Pancreas (tissue), 10 donors: ENCODE measurements at regions not wholly inside any gene's neighbourhood (a gene's known extent, or its start where the extent isn't known, plus 50 kb on each side); places are given as distances from the start of the nearest gene placed in this dataset.
"Not testable (repeated sequence)": the region's sequence is repeated elsewhere in the genome, so short reads cannot be mapped to it uniquely, and the experiment has no call there.

ENCODE experiments used
- ATAC-seq, 4 donors: fragments of 200-7000 bp; cut with Tn5 transposase; one replicate each; pipeline versions ENCODE4 v1.8.0 to v1.9.1; 2020; ENCODE audit warnings: mild to moderate bottlenecking in 4 of 4, moderate library complexity in 4 of 4
- DNase-seq, 6 donors: peaks; one replicate each; pipeline ENCODE4 v3.0.0-alpha.2; 2020
- FAIRE-seq: peaks from 2 replicates; lab custom pipeline; 2012; peaks lifted over from hg19 to GRCh38; lab: Jason Lieb, UNC
- H3K27ac ChIP-seq, 4 donors: fragments of 200-600 bp; sonication (generic); 1 replicate in 3 of 4; 2 replicates in 1 of 4; pipeline versions ENCODE4 v1.5.0 to v1.8.0; 2020
- H3K27me3 ChIP-seq, 4 donors: fragments of 200-600 bp; one replicate each; pipeline ENCODE4 v1.8.0; 2021
- H3K36me3 ChIP-seq, 3 donors: fragments of 200-600 bp; sonication (generic) in 1 of 3; one replicate each; pipeline versions ENCODE4 v1.5.0 to v1.8.0; 2020 to 2021
- H3K4me1 ChIP-seq, 3 donors: fragments of 200-600 bp; one replicate each; pipeline ENCODE4 v1.8.0; 2021
- H3K4me3 ChIP-seq, 4 donors: fragments of 200-600 bp; sonication (generic) in 2 of 4; one replicate each; pipeline versions ENCODE4 v1.5.0 to v1.8.0; 2020 to 2021
- H3K9me3 ChIP-seq, 4 donors: fragments of 200-600 bp; one replicate each; pipeline ENCODE4 v1.8.0; 2021
- WGBS, 2 donors: extraction: QIAGEN DNeasy Blood & Tissue Kit; methylation state at CpG; one replicate each; pipeline ENCODE4 v1.1.7; 2013; 5-methylcytosine and 5-hydroxymethylcytosine counted together
- intact Hi-C, 3 donors: fragments of 100-400 bp; cut with DNase I; formaldehyde crosslinking; loops; one replicate each; pipeline versions ENCODE4 v1.11.1 to v1.14.2; 2022
- TF ChIP-seq, protein P1 (sequence below), 4 donors: fragments of 200-600 bp; sonication (generic) in 3 of 4; IDR thresholded peaks; one replicate each; pipeline versions ENCODE4 v1.5.0 to v1.8.0; 2021; ENCODE audit warnings: antibody characterized with exemption in 4 of 4
- donor health status: healthy with polysubstance abuse.
- donor health status: DM: no; HTN: no; CAD: no; lungs with moderate emphysema.
- donor health status: DM: no; HTN: no; CAD: no.
- donor health status: control.
- donor health status: control.
- donor health status: Bipolar disorder and iron deficiency.
- donor health status: DM: yes; HTN: yes; CAD: no.
- donor health status: DM: no; HTN: no; CAD: no.
- donor health status: DM: no; HTN: no; CAD: no.
- donor health status: DM: yes; HTN: yes; CAD: no.

DNA sequence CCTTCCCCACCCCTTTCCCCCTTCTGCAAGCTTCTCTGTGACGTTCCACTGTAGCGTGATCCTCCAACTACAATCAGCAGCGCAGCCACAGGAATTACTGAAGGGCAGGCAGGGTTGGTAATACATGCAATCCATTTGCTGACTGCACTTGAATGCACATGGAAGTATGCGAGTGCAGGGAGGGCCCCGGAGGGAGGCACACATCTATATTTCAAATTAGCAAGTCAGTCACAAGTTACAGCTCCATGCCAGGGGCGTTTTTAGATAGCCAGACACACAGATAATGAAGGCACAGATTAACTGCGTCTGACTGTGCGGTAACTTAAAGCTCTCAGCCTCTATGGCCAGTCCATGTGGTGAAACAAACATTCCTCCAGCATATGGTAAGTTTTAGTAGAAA is 209.2 kb upstream of the GATA6 start:
- WGBS, 2 donors = 82 to 86% methylated on average over 8 of the region's 8 CpGs
- DNase-seq (no peak), ATAC-seq (no peak), FAIRE-seq (no peak)
- TF ChIP-seq, protein P1, sequence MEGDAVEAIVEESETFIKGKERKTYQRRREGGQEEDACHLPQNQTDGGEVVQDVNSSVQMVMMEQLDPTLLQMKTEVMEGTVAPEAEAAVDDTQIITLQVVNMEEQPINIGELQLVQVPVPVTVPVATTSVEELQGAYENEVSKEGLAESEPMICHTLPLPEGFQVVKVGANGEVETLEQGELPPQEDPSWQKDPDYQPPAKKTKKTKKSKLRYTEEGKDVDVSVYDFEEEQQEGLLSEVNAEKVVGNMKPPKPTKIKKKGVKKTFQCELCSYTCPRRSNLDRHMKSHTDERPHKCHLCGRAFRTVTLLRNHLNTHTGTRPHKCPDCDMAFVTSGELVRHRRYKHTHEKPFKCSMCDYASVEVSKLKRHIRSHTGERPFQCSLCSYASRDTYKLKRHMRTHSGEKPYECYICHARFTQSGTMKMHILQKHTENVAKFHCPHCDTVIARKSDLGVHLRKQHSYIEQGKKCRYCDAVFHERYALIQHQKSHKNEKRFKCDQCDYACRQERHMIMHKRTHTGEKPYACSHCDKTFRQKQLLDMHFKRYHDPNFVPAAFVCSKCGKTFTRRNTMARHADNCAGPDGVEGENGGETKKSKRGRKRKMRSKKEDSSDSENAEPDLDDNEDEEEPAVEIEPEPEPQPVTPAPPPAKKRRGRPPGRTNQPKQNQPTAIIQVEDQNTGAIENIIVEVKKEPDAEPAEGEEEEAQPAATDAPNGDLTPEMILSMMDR (IDR thresholded peaks at IDR 0.05) = no peak
- Histone ChIP-seq H3K4me1 (no peaks in the 10 kb centered on the region), H3K9me3 (no peaks in the 10 kb centered on the region), H3K4me3 (no peak overlapping the region), H3K27me3 (no peaks in the 10 kb centered on the region), H3K27ac (no peak overlapping the region), H3K36me3 (no peaks in the 10 kb centered on the region)
- intact Hi-C loops = no loop called here

DNA sequence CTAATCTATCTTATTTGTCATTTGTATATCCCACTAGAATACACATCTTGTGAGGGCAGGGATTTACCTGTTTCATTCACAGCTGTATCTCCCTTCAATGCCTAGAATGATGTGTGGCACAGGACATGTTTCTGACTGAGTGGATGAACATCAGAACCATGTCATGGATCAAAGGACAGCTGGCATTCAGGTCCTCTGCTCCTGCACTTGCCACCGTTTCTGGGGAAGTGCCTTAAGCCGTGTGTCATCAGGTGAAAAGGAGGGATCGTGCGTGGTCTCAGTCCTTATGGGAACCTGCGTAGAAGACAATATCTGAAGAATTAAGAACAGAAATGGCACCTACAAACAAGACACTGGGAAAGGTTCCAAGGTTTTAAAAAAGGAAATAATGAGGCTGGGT is 206.1 kb upstream of the GATA6 start:
- DNase-seq (no peak), FAIRE-seq (no peak), ATAC-seq (no peak)
- TF ChIP-seq, protein P1 (IDR thresholded peaks at IDR 0.05) = no peak
- H3K27me3 ChIP-seq = no peaks in the 10 kb centered on the region
- no peaks in the 10 kb centered on the region for H3K36me3 ChIP-seq
- no peaks in the 10 kb centered on the region for H3K4me1 ChIP-seq
- H3K4me3 ChIP-seq = no peak overlapping the region
- intact Hi-C loops = no loop called here
- no peaks in the 10 kb centered on the region for H3K9me3 ChIP-seq
- no peak overlapping the region for H3K27ac ChIP-seq
- 97 to 98% methylated on average over 5 of the region's 5 CpGs for WGBS, 2 donors

DNA sequence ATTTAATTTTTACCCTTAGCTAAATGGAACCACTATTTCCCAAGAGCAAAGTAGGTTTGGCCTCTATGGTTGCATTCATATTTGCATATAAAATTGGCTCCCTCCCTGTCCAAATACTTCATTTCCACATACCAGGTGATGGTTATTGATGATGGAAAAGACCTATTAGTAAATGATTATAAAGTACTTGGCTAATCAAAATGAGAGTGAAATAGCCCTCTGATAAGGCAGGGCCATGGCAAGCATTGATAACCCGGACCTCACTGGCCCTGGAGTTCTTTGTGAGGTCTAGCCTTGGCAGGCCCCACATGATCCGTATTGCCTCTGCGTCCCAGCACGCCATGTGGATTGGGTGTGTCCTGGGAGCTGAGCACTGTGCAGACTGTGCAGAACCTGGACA is 201.1 kb upstream of the GATA6 start:
- no peak for FAIRE-seq
- DNase-seq = no peak

DNA sequence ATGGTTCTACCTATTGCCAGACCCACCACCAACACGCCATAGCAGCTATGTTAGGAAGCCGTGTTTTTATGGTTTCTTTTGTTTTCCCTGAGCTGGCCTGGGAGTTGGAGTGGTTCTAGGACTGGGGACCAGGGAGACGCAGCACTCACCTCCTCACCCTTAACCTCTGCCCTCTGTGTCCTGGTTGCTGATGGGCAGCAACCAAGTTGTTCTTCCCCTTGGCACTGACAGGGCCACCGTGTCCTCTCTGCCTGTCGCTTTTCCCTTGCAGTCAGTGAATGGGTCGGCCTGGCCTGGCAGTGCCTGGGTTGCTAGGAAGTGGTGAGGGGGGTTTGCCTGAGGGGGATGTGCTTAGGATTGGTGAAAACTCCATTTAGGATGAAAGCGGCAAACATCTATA is 197.1 kb upstream of the GATA6 start:
- H3K27ac ChIP-seq = no peak overlapping the region
- DNase-seq (no peak), ATAC-seq (no peak), FAIRE-seq (no peak)
- H3K9me3 ChIP-seq = no peaks in the 10 kb centered on the region
- H3K4me3 ChIP-seq = no peak overlapping the region
- no peaks in the 10 kb centered on the region for H3K36me3 ChIP-seq
- WGBS, 2 donors = 89 to 93% methylated on average over 7 of the region's 7 CpGs
- no peaks in the 10 kb centered on the region for H3K27me3 ChIP-seq
- no peaks in the 10 kb centered on the region for H3K4me1 ChIP-seq
- intact Hi-C loops = no loop called here
- TF ChIP-seq, protein P1 (IDR thresholded peaks at IDR 0.05) = no peak

More for the DNA sequence above, 201.1 kb upstream of the GATA6 start:
- Histone ChIP-seq H3K27ac (no peak overlapping the region), H3K4me3 (no peak overlapping the region), H3K9me3 (no peaks in the 10 kb centered on the region), H3K36me3 (no peaks in the 10 kb centered on the region), H3K4me1 (no peaks in the 10 kb centered on the region), H3K27me3 (no peaks in the 10 kb centered on the region)
- intact Hi-C loops = no loop called here
- TF ChIP-seq, protein P1 (IDR thresholded peaks at IDR 0.05) = no peak
- peak in 1 of 4 donors; percentile 28 for ATAC-seq
- WGBS, 2 donors = 31 to 49% methylated on average over 4 of the region's 4 CpGs

DNA sequence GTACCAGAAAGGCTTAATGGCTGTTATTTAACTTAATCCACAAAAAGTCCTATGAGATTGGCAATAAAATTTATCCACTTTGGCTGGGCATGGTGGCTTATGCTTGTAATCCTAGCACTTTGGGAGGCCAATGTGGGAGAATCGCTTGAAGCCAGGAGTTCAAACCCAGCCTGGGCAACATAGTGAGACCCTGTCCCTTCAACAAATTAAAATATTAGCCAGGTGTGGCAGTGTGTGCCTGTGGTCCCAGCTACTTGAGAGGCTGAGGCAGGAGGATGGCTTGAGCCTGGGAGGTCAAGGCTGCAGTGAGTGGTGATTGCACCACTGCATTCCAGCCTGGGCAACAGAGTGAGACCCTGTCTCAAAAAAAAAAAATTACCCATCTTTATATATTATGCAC is 193.4 kb upstream of the GATA6 start:
- WGBS, 2 donors = 97 to 100% methylated on average over 1 of the region's 1 CpG
- H3K4me3 ChIP-seq, FAIRE-seq, H3K36me3 ChIP-seq, H3K27ac ChIP-seq, H3K27me3 ChIP-seq, H3K9me3 ChIP-seq, ATAC-seq, intact Hi-C loops, DNase-seq: not testable (repeated sequence)
- H3K4me1 ChIP-seq = peaks cover 0 to 11% (median 5%) of the 10 kb centered on the region in 3 donors
